ENCODE measurements at regions not wholly inside any gene's neighbourhood (a gene's known extent, or its start where the extent isn't known, plus 50 kb on each side); places are given as distances from the start of the nearest gene placed in this dataset.

- peaks cover 0 to 5% of the 10 kb centered on the region in 2 donors for H3K9me3 ChIP-seq
- intact Hi-C loops (cut with DNase I) = no loop called here
- ATAC-seq (no peak), DNase-seq (no peak)
- H3K4me3 ChIP-seq = no peak overlapping the region
- no peak overlapping the region for H3K27ac ChIP-seq
- no peaks in the 10 kb centered on the region for H3K4me1 ChIP-seq
- H3K27me3 ChIP-seq = no peaks in the 10 kb centered on the region
- no peaks in the 10 kb centered on the region for H3K36me3 ChIP-seq
- no peak for TF ChIP-seq CTCF (IDR thresholded peaks at IDR 0.05)
These were observed 188.1 kb downstream of the NHLRC3 start for GRCh38 chr13:39226359-39226758.

DNA sequence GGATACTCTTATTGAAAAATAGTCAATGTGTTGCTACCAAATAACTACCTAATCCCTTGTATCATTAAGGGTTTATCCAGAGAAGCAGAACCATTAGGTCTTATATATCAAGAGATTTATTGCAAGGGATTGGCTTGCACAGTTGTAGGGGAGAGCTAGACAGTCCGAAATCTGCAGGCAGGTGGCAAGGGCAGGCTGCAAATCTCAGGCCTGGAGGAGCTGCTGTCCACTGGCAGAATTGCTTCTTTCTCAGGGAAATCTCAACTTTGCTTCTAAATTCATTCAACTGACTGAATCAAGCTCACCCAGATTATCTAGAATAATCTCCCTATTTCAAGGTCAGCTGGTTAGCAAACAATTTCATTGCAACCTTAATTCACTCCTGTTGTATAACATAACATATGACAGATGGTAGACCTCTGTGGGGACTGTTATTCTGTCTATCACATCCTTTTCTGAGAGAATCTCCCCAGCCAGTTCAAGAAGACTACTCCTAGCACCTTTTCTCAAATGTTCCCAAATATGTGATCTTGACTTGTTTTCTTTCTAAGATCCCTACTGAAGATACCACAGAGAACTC, 194.2 kb downstream of the NHLRC3 start:
- Histone ChIP-seq H3K4me1 (no peaks in the 10 kb centered on the region), H3K4me3 (no peak overlapping the region), H3K36me3 (no peaks in the 10 kb centered on the region), H3K27ac (no peak overlapping the region), H3K27me3 (no peaks in the 10 kb centered on the region), H3K9me3 (no peaks in the 10 kb centered on the region)
- DNase-seq (no peak), ATAC-seq (no peak)
- intact Hi-C loops (cut with DNase I) = no loop called here
- TF ChIP-seq CTCF (IDR thresholded peaks at IDR 0.05) = no peak

DNA sequence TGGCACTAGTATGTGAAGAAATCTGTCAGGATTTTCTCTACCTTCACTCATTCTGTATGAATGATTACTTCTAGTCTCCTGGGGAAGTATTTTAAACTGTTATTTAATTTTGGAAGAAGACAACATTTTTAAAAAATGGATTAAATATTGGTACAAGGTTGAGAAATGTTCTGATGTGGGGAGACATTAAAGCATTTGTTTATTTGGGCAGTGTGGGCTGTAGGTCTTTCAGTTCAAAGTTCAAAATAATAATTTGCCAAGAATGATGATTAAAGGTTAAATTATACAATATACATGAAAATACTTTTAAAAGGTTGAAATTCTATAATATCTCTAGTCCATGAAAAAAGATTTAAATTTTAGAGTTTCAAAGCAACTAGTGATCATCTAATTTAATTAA, 194.7 kb downstream of the NHLRC3 start:
- Histone ChIP-seq H3K9me3 (no peaks in the 10 kb centered on the region), H3K4me3 (no peak overlapping the region), H3K27ac (no peak overlapping the region), H3K27me3 (no peaks in the 10 kb centered on the region), H3K4me1 (no peaks in the 10 kb centered on the region), H3K36me3 (no peaks in the 10 kb centered on the region)
- intact Hi-C loops (cut with DNase I) = no loop called here
- ATAC-seq (no peak), DNase-seq (no peak)
- TF ChIP-seq CTCF (IDR thresholded peaks at IDR 0.05) = no peak

DNA sequence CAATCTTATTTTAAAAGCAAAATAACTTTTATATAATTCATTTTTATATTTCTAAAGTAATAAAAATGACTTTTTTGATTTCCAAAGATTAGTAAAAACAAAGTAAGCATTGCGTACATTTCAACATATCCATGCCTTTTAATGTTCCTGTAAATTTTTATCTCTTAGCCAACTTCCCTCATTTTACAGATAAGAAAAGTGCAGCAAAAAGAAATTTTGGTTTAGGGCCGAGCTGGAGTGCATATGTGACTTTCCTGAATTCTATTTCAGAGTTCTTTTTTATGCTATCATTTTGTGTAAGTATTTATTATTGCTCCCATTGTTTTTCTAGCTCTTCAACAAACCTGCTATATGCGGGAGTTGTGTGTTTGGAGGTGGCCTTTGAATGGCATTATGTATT, 195.3 kb downstream of the NHLRC3 start:
- no peak for TF ChIP-seq CTCF (IDR thresholded peaks at IDR 0.05)
- Histone ChIP-seq H3K4me1 (no peaks in the 10 kb centered on the region), H3K27ac (no peak overlapping the region), H3K4me3 (no peak overlapping the region), H3K36me3 (no peaks in the 10 kb centered on the region), H3K9me3 (no peaks in the 10 kb centered on the region), H3K27me3 (no peaks in the 10 kb centered on the region)
- ATAC-seq (no peak), DNase-seq (no peak)
- intact Hi-C loops (cut with DNase I) = no loop called here

GRCh38 chr13:39244561-39245230, 206.4 kb downstream of the NHLRC3 start:
- DNase-seq (no peak), ATAC-seq (no peak)
- Histone ChIP-seq H3K4me1 (no peaks in the 10 kb centered on the region), H3K4me3 (no peak overlapping the region), H3K9me3 (no peaks in the 10 kb centered on the region), H3K36me3 (no peaks in the 10 kb centered on the region), H3K27ac (no peak overlapping the region), H3K27me3 (no peaks in the 10 kb centered on the region)
- intact Hi-C loops (cut with DNase I) = no loop called here
- no peak for TF ChIP-seq CTCF (IDR thresholded peaks at IDR 0.05)
